GM23248 (cell line): ENCODE measurements at regions not wholly inside any gene's neighbourhood (a gene's known extent, or its start where the extent isn't known, plus 50 kb on each side); places are given as distances from the start of the nearest gene placed in this dataset.

Experiments
- DNase-seq: peaks from one replicate; pipeline ENCODE4 v3.0.0-alpha.2; 2015
- H2AFZ ChIP-seq: fragments of 200-600 bp; sonication (generic); 2 replicates; pipeline ENCODE4 v1.6.1; 2016; ENCODE audit warnings: antibody characterized with exemption
- H3F3A ChIP-seq: fragments of 200-600 bp; sonication (generic); 2 replicates; pipeline ENCODE4 v1.6.1; 2016; ENCODE audit warnings: mild to moderate bottlenecking, antibody characterized with exemption, mixed run types; ENCODE audit not compliant: insufficient read depth
- H3K27ac ChIP-seq: fragments of 200-600 bp; sonication (generic); 2 replicates; pipeline ENCODE4 v1.5.1; 2016; ENCODE audit warnings: mild to moderate bottlenecking
- H3K27me3 ChIP-seq: fragments of 200-600 bp; sonication (generic); replicated peaks from 2 replicates; pipeline ENCODE4 v1.6.1; 2016; ENCODE audit warnings: mild to moderate bottlenecking; ENCODE audit not compliant: insufficient read depth
- H3K36me3 ChIP-seq: fragments of 200-600 bp; sonication (generic); 2 replicates; pipeline ENCODE4 v1.6.1; 2016; ENCODE audit warnings: low read depth, mild to moderate bottlenecking
- H3K4me1 ChIP-seq: fragments of 200-600 bp; sonication (generic); 2 replicates; pipeline ENCODE4 v1.6.1; 2016; ENCODE audit warnings: mild to moderate bottlenecking; ENCODE audit not compliant: insufficient read depth
- H3K4me2 ChIP-seq: fragments of 200-600 bp; sonication (generic); one replicate; pipeline ENCODE4 v1.6.1; 2016; ENCODE audit warnings: mild to moderate bottlenecking; ENCODE audit not compliant: unreplicated experiment
- H3K4me3 ChIP-seq: fragments of 200-600 bp; sonication (generic); 2 replicates; pipeline ENCODE4 v1.5.1; 2016; ENCODE audit warnings: mild to moderate bottlenecking
- H3K79me2 ChIP-seq: fragments of 200-600 bp; sonication (generic); 2 replicates; pipeline ENCODE4 v1.6.1; 2016; ENCODE audit warnings: mild to moderate bottlenecking; ENCODE audit not compliant: insufficient read depth
- H3K9ac ChIP-seq: fragments of 200-600 bp; sonication (generic); 2 replicates; pipeline ENCODE4 v1.6.1; 2016; ENCODE audit warnings: mild to moderate bottlenecking
- H3K9me2 ChIP-seq: fragments of 200-600 bp; sonication (generic); 2 replicates; pipeline ENCODE4 v1.6.1; 2016; ENCODE audit warnings: mixed run types, mild to moderate bottlenecking, moderate library complexity; ENCODE audit not compliant: insufficient read depth
- H3K9me3 ChIP-seq: fragments of 200-600 bp; sonication (generic); one replicate; pipeline ENCODE4 v1.6.1; 2017; ENCODE audit warnings: low read depth
- H4K20me1 ChIP-seq: fragments of 200-600 bp; sonication (generic); 2 replicates; pipeline ENCODE4 v1.6.0; 2016; ENCODE audit not compliant: insufficient read depth
- EZH2 ChIP-seq: fragments of 200-600 bp; sonication (generic); IDR thresholded peaks from 2 replicates; pipeline ENCODE4 v1.6.1; 2018; ENCODE audit warnings: antibody characterized with exemption, mild to moderate bottlenecking; ENCODE audit not compliant: insufficient read depth, poor library complexity, severe bottlenecking
- EZH2phosphoT487 ChIP-seq: fragments of 200-600 bp; sonication (generic); IDR thresholded peaks from 2 replicates; pipeline ENCODE4 v1.6.1; 2018; ENCODE audit warnings: antibody characterized with exemption, moderate library complexity, mild to moderate bottlenecking, low read depth; ENCODE audit not compliant: insufficient read depth
- WGBS, 2 experiments: methylation state at CpG; one replicate each; pipeline ENCODE4 v1.1.6; 2015 to 2017; ENCODE audit warnings: low lambda C conversion rate in 2 of 2, low coverage in 1 of 2; ENCODE audit errors: missing lambda C conversion rate in 2 of 2; 5-methylcytosine and 5-hydroxymethylcytosine counted together
- in situ Hi-C: fragments of 300-500 bp; cut with MboI; formaldehyde crosslinking; loops from 2 replicates; pipeline ENCODE4 v1.15.0; 2020

GRCh38 chr5:91222482-91222881 is 160.6 kb downstream of the ARRDC3 start:
- in situ Hi-C loops: no loop called here
- H3K4me3 ChIP-seq: no peak overlapping the region
- H3K36me3 ChIP-seq: no peaks in the 10 kb centered on the region
- peaks cover 37% of the 10 kb centered on the region for H3K4me1 ChIP-seq
- H3K4me2 ChIP-seq: no peak overlapping the region
- no peaks in the 10 kb centered on the region for H3K27me3 ChIP-seq
- H3K9ac ChIP-seq: no peak overlapping the region
- no peak for DNase-seq
- no peak overlapping the region for H2AFZ ChIP-seq
- no peaks in the 10 kb centered on the region for H3K9me2 ChIP-seq
- peaks cover 35% of the 10 kb centered on the region for H3F3A ChIP-seq
- no peaks in the 10 kb centered on the region for H3K79me2 ChIP-seq
- TF ChIP-seq EZH2phosphoT487: no peak
- no peak for TF ChIP-seq EZH2
- no peaks in the 10 kb centered on the region for H4K20me1 ChIP-seq
- H3K27ac ChIP-seq: no peak overlapping the region
- WGBS, 2 experiments: 96 to 97% methylated on average over 5 of the region's 5 CpGs
- H3K9me3 ChIP-seq: no peaks in the 10 kb centered on the region

- Histone ChIP-seq H3K9me2 (no peaks in the 10 kb centered on the region), H3K36me3 (no peaks in the 10 kb centered on the region), H3K27ac (no peak overlapping the region), H3K4me3 (no peak overlapping the region), H3K9me3 (no peaks in the 10 kb centered on the region), H3K4me1 (peaks cover 37% of the 10 kb centered on the region), H3K27me3 (no peaks in the 10 kb centered on the region), H3K4me2 (no peak overlapping the region), H3K9ac (no peak overlapping the region), H3F3A (peaks cover 35% of the 10 kb centered on the region), H3K79me2 (no peaks in the 10 kb centered on the region), H2AFZ (no peak overlapping the region), H4K20me1 (no peaks in the 10 kb centered on the region)
- whole genome bisulfite sequencing, 2 experiments: 100% methylated on average over 1 of the region's 1 CpG
- in situ Hi-C loops: no loop called here
- DNase-seq: no peak
- TF ChIP-seq EZH2: no peak
- no peak for TF ChIP-seq EZH2phosphoT487
Observed at GRCh38 chr5:91221917-91222316, 161.2 kb downstream of the ARRDC3 start.

DNA sequence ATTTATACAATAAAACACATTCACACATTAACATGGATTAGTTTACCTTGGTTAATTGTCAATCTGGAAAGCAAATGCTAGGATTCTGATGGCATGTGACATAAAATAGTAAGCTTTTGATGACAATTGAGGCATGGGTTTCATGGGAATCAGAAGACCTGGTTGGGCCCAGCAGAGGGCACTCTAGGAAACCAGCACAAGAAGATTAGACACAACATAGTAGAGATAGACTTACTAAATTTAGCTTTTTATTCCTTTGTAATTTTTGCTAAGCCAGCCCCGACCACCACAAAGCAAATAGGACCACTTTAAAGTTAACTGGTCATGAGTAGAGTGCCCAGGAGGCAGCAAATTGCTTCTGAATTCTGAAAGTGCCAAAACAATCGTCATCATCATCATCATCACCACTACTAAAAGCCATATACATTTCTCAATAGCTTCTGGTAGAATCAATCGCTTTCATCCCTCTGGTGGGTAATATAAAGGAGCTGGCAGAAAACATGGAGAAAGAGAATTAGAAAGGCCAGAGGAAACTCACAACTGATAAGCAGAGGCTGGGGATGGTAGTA is 163.2 kb downstream of the ARRDC3 start:
- Histone ChIP-seq H3K9me2 (no peaks in the 10 kb centered on the region), H3K27ac (peak overlapping the region; percentile 78), H3K9me3 (no peaks in the 10 kb centered on the region), H3K4me3 (0 out of 2 replicates have a peak overlapping the region, but pooled peaks have one; percentile 3), H2AFZ (peak overlapping the region; percentile 49), H3K4me2 (peak overlapping the region; percentile 53), H3K4me1 (peaks cover 34% of the 10 kb centered on the region), H3K36me3 (no peaks in the 10 kb centered on the region), H4K20me1 (no peaks in the 10 kb centered on the region), H3K27me3 (no peaks in the 10 kb centered on the region), H3K79me2 (no peaks in the 10 kb centered on the region), H3F3A (peaks cover 35% of the 10 kb centered on the region), H3K9ac (peak overlapping the region; percentile 22; the same call in 1 of the 2 replicates)
- TF ChIP-seq EZH2: no peak
- TF ChIP-seq EZH2phosphoT487: no peak
- in situ Hi-C loops: no loop called here
- 77 to 80% methylated on average over 3 of the region's 3 CpGs for WGBS, 2 experiments
- DNase-seq: no peak

DNA sequence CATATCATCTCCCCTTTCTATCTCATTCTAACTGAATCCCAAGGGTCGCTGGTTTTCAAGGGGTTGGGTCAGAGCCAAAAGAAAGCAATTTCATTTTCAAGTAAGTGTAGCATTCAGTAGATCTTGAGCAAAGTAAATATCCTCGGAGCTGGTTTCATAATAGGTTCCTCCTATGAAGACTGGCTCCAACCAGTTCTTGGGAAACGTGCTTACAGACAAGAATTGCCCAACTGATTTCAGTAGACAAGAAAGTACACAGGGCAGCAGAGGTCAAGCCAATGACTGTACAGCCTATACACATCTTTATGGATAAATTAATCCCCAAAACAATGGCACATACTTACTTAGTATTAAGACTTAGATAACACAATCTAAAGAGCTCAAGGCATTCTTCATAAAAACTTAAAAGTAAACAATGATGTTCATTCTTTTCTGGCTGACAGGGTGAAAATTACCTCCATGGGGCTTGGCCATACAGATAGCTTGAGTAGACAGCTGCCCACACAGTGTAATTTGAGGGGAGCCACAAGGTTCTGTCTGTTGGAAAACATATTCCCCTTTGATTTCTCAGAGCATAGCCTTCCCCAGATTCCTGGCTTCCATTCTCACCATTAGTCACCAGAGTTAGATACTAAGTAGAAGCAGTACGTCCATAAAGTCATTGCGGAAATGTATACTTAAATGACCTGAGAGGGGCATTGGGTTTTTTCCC is 163.9 kb downstream of the ARRDC3 start:
- TF ChIP-seq EZH2 (no peak), EZH2phosphoT487 (no peak)
- DNase-seq: peak; percentile 76
- in situ Hi-C loops: no loop called here
- Histone ChIP-seq H3K27ac (peak overlapping the region; percentile 78), H3K9me2 (no peaks in the 10 kb centered on the region), H4K20me1 (no peaks in the 10 kb centered on the region), H3K4me1 (peaks cover 28% of the 10 kb centered on the region), H3K4me2 (peak overlapping the region; percentile 53), H3K27me3 (no peaks in the 10 kb centered on the region), H3F3A (peaks cover 28% of the 10 kb centered on the region), H3K9ac (peak overlapping the region; percentile 22; the same call in 1 of the 2 replicates), H3K9me3 (no peaks in the 10 kb centered on the region), H2AFZ (peak overlapping the region; percentile 49), H3K4me3 (0 out of 2 replicates have a peak overlapping the region, but pooled peaks have one; percentile 3), H3K36me3 (no peaks in the 10 kb centered on the region), H3K79me2 (no peaks in the 10 kb centered on the region)
- WGBS, 2 experiments: 31 to 36% methylated on average over 5 of the region's 5 CpGs
